GM12878 (cell line): ENCODE measurements at regions not wholly inside any gene's neighbourhood (a gene's known extent, or its start where the extent isn't known, plus 50 kb on each side); places are given as distances from the start of the nearest gene placed in this dataset.
A peak's percentile ranks its signal among the peaks of the same experiment; 100 is the strongest.

ENCODE experiments used
- ATAC-seq: fragments of 200-7000 bp; cut with Tn5 transposase; 3 replicates; pipeline ENCODE4 v1.9.1; 2020; ENCODE audit warnings: mild to moderate bottlenecking, moderate library complexity
- BruUV-seq: library from RNA; stranded (reverse); fragments of 400-500 nt; replicated peaks from 2 replicates; lab custom pipeline; 2021; lab: Mats Ljungman, UMichigan
- CTCF ChIA-PET: fragments of 300-600 bp; sonication (Branson Sonifier 250); formaldehyde crosslinking; extraction: SDS; loops from one replicate; lab custom pipeline; 2021; ENCODE audit warnings: inconsistent platforms; lab: Yijun Ruan, JAX
- POLR2A ChIA-PET: fragments of 350-600 bp; formaldehyde crosslinking; extraction: SDS; loops from one replicate; lab custom pipeline; 2021; ENCODE audit warnings: inconsistent platforms; lab: Charles Lee
- RAD21 ChIA-PET: fragments of 300-600 bp; sonication (Branson Sonifier 250); formaldehyde crosslinking; loops from one replicate; lab custom pipeline; 2023; ENCODE audit warnings: antibody characterized with exemption; ENCODE audit not compliant: unreplicated experiment; lab: Charles Lee
- SMC1A ChIA-PET: fragments of 300-600 bp; sonication (Branson Sonifier 250); formaldehyde crosslinking; loops from one replicate; lab custom pipeline; 2023; ENCODE audit not compliant: unreplicated experiment, uncharacterized antibody; lab: Charles Lee
- DNase-seq: peaks from one replicate; pipeline ENCODE4 v3.0.0-alpha.2; 2011; ENCODE audit warnings: low read depth, low spot score
- FAIRE-seq: peaks from 3 replicates; lab custom pipeline; 2011; peaks lifted over from hg19 to GRCh38; lab: Jason Lieb, UNC
- H2AFZ ChIP-seq: 2 replicates; pipeline ENCODE4 v1.6.0; 2011; ENCODE audit warnings: low read depth, low read length, control low read depth; ENCODE audit not compliant: control insufficient read depth
- H3K27ac ChIP-seq: 2 replicates; pipeline ENCODE4 v1.5.1; 2011; ENCODE audit warnings: control low read depth; ENCODE audit not compliant: control insufficient read depth, insufficient read depth
- H3K27me3 ChIP-seq, 2 experiments: replicated peaks in 1 of 2; 2 replicates each; pipeline versions ENCODE4 v1.6.0 to v1.6.1; 2011; ENCODE audit warnings: low read length in 1 of 2; ENCODE audit not compliant: control insufficient read depth in 2 of 2, insufficient read depth in 2 of 2
- H3K36me3 ChIP-seq, 2 experiments: 2 replicates each; pipeline ENCODE4 v1.5.1; 2011; ENCODE audit warnings: low read length in 1 of 2; ENCODE audit not compliant: control insufficient read depth in 2 of 2, insufficient read depth in 2 of 2
- H3K4me1 ChIP-seq: 2 replicates; pipeline ENCODE4 v1.6.1; 2011; ENCODE audit warnings: mild to moderate bottlenecking, low read length, moderate library complexity, mixed read lengths; ENCODE audit not compliant: control insufficient read depth, insufficient read depth
- H3K4me2 ChIP-seq: 2 replicates; pipeline ENCODE4 v1.6.0; 2011; ENCODE audit warnings: control low read depth; ENCODE audit not compliant: control insufficient read depth, insufficient read depth
- H3K4me3 ChIP-seq: fragments of 200-600 bp; sonication (generic); 2 replicates; pipeline ENCODE4 v1.5.1; 2016
- H3K79me2 ChIP-seq: 2 replicates; pipeline ENCODE4 v1.6.0; 2011; ENCODE audit warnings: low read length; ENCODE audit not compliant: control insufficient read depth, insufficient read depth
- H3K9ac ChIP-seq: 2 replicates; pipeline ENCODE4 v1.8.0; 2011; ENCODE audit warnings: low read length, control low read depth, mixed read lengths; ENCODE audit not compliant: control insufficient read depth, insufficient read depth
- H3K9me3 ChIP-seq: replicated peaks from 3 replicates; pipeline ENCODE4 v1.5.1; 2011; ENCODE audit warnings: mild to moderate bottlenecking, low read length; ENCODE audit not compliant: control insufficient read depth, insufficient read depth
- H4K20me1 ChIP-seq: 2 replicates; pipeline ENCODE4 v1.6.0; 2011; ENCODE audit not compliant: control insufficient read depth, insufficient read depth
- CEBPB ChIP-seq, 2 experiments: fragments of 150-350 bp in 1 of 2; IDR thresholded peaks; 2 replicates each; pipeline ENCODE4 v1.6.1; 2012 to 2014; ENCODE audit warnings: low read depth in 2 of 2, low read length in 2 of 2, borderline replicate concordance in 1 of 2, inconsistent platforms in 1 of 2
- CTCF ChIP-seq, 3 experiments: IDR thresholded peaks in 2 of 3; conservative IDR thresholded peaks in 1 of 3; 2 replicates each; pipeline ENCODE4 v1.5.1; 2011; ENCODE audit warnings: low read depth in 3 of 3, low read length in 3 of 3, mild to moderate bottlenecking in 3 of 3, control low read depth in 2 of 3, moderate library complexity in 2 of 3, inconsistent platforms in 1 of 3, mixed read lengths in 1 of 3; ENCODE audit not compliant: control insufficient read depth in 2 of 3, insufficient read depth in 1 of 3; ENCODE audit errors: extremely low read depth in 1 of 3
- DPF2 ChIP-seq: fragments of 450-650 bp; IDR thresholded peaks from 2 replicates; pipeline ENCODE4 v1.6.1; 2017; ENCODE audit warnings: mild to moderate bottlenecking
- MEF2B ChIP-seq: fragments of 450-650 bp; IDR thresholded peaks from 2 replicates; pipeline ENCODE4 v1.6.1; 2018; ENCODE audit warnings: mild to moderate bottlenecking, moderate library complexity; ENCODE audit not compliant: partially characterized antibody, poor library complexity, severe bottlenecking
- RAD21 ChIP-seq: IDR thresholded peaks from 2 replicates; pipeline ENCODE4 v1.6.1; 2011; ENCODE audit warnings: mild to moderate bottlenecking, low read depth, low read length, moderate library complexity; ENCODE audit not compliant: insufficient read depth
- SMC3 ChIP-seq: IDR thresholded peaks from 2 replicates; pipeline ENCODE4 v1.6.1; 2011; ENCODE audit warnings: low read length, improper control_type of control experiment, borderline replicate concordance
- WGBS: methylation state at CpG from one replicate; pipeline ENCODE4 v1.1.6; 2016; ENCODE audit warnings: low lambda C conversion rate; ENCODE audit not compliant: insufficient replicate concordance, insufficient coverage; ENCODE audit errors: missing lambda C conversion rate; 5-methylcytosine and 5-hydroxymethylcytosine counted together
- in situ Hi-C: fragments of 300-500 bp; cut with MboI; formaldehyde crosslinking; loops from 9 replicates; pipeline ENCODE4 v1.14.3; 2018; ENCODE audit warnings: mixed read lengths
- intact Hi-C: fragments of 100-400 bp; cut with micrococcal nuclease; formaldehyde crosslinking; loops from one replicate; pipeline ENCODE4 v1.14.2; 2022; ENCODE audit not compliant: unreplicated experiment

DNA sequence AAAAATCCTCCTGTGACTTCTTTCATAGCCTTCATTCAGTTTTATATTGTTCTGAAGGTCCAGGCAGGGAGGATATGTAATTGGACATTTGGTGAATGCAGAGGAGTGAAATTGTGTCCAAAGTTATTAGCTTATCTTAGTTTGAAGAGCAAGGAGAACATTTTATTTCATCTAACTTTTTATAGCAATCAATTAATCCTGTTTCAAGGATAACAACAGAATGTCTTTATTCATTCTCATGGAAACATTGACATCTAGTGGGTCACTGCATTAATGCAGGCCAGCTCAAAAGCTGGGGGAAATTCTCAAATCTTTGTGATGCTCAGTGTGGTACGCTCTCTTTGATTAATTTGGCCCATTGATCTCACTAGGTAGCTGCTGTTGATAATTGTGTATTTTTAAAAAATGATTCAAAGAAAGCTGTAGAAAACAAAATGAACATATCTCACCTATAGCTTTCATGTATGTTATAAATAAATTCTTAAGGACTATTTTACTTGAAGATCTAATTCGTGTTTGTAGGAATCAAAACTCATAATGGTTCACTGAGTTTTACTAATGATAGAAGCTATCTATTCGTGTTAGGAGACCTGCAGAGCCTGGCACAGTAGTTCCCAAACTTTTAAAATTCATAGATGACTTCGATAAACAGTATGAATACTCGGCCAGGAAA is 150.8 kb upstream of the KCNMB2 start:
- Histone ChIP-seq H3K79me2 (no peaks in the 10 kb centered on the region), H2AFZ (no peak overlapping the region), H3K27me3 (no peaks in the 10 kb centered on the region), H3K4me1 (no peaks in the 10 kb centered on the region), H3K4me2 (no peak overlapping the region), H3K27ac (no peak overlapping the region), H3K9ac (no peak overlapping the region), H3K9me3 (no peaks in the 10 kb centered on the region), H4K20me1 (no peaks in the 10 kb centered on the region), H3K4me3 (no peak overlapping the region), H3K36me3 (no peaks in the 10 kb centered on the region)
- ATAC-seq (peak; percentile 64), FAIRE-seq (peak; percentile 18), DNase-seq (no peak)
- POLR2A ChIA-PET: no interaction called here
- in situ Hi-C loops (no loop called here), intact Hi-C loops (loop anchor here (2.0 to 5.0 kb wide), 2 partner anchors 1513 to 1871 kb away; no protein-coding TSS in a partner anchor)
- TF ChIP-seq CTCF (IDR thresholded peaks at IDR 0.05 in 2 of 3, conservative IDR thresholded peaks at IDR 0.05 in 1 of 3; ENCODE audit: control insufficient read depth in 2 of 3, extremely low read depth in 1 of 3, insufficient read depth in 1 of 3, low read depth in 3 of 3, low read length in 3 of 3) (peak; percentile 52 to 73 (median 58); a peak in 5 of 6 replicates), CEBPB (IDR thresholded peaks at IDR 0.05; ENCODE audit: borderline replicate concordance in 1 of 2, low read depth in 2 of 2, low read length in 2 of 2) (no peak), MEF2B (no peak), RAD21 (peak; percentile 89), SMC3 (peak; percentile 56; the same call in 1 of the 2 replicates), DPF2 (no peak)
- RAD21 ChIA-PET: interaction anchor here (1.0 to 1.7 kb wide), 2 partner anchors 9 to 1511 kb away, joined by 3 to 8 read pairs; no protein-coding TSS in a partner anchor
- SMC1A ChIA-PET: interaction anchor here (0.5 to 1.5 kb wide), 8 partner anchors 9 to 1512 kb away, joined by 3 to 7 read pairs (median 3); no protein-coding TSS in a partner anchor
- WGBS: 7% methylated on average over 5 of the region's 5 CpGs
- CTCF ChIA-PET: interaction anchor here (0.6 to 2.4 kb wide), 10 partner anchors 9 to 1513 kb away, joined by 3 to 10 read pairs (median 4); no protein-coding TSS in a partner anchor
- BruUV-seq: no TSS peak
